ENCODE measurements at regions not wholly inside any gene's neighbourhood (a gene's known extent, or its start where the extent isn't known, plus 50 kb on each side); places are given as distances from the start of the nearest gene placed in this dataset.

DNA sequence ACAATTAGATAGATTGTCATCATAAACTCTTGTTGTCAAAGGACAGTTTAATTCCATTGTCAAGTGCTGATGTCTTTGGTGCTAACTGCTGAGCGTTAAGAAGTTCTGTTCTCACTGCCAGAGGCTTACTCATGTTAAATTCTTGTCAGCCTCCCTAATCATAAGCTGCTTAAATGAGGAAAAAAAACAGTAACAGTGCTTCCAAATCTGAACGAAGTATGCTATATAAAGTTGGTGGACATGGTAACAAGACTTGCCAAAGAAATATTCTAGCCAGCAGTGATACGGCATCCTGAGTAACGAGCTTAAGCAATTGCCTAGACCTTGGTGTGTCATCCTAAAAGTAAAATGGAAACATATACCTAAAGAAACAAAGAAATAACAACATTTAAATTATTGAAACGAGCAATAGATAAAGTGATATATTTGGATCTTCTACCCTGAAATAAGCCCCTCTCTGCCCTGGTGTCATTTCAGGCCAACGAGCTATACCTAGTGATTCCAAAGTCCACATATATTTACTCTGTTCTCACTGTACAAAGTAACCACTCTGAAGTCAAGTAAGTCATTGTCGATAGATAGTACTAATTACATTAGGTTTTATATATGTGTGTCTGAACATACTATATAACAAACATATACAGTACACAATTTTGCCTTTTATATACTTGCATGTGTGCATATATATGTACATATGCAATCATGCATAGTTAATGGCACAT lies 339.7 kb upstream of the HS3ST1 start:
- Histone ChIP-seq H3K9me3 (ENCODE audit: low read length) (peaks cover 29% of the 10 kb centered on the region), H3K36me3 (replicated peaks in 1 of 2; ENCODE audit: control insufficient read depth in 1 of 2, insufficient read depth in 2 of 2, low read length in 2 of 2) (no peaks in the 10 kb centered on the region), H4K20me1 (ENCODE audit: insufficient read depth, low read length) (no peaks in the 10 kb centered on the region), H2AFZ (ENCODE audit: low read length) (no peak overlapping the region), H3K79me2 (ENCODE audit: insufficient read depth, low read length) (no peaks in the 10 kb centered on the region), H3K27ac (ENCODE audit: extremely low read length, insufficient read depth, low read length) (no peak overlapping the region), H3K4me2 (ENCODE audit: low read depth, low read length) (no peak overlapping the region), H3K9ac (ENCODE audit: insufficient read depth, low read depth, low read length) (no peak overlapping the region), H3K4me3 (replicated peaks in 1 of 3; ENCODE audit: insufficient read depth in 1 of 3, low read depth in 2 of 3, low read length in 3 of 3) (no peak overlapping the region), H3K27me3 (ENCODE audit: control insufficient read depth in 1 of 2, insufficient read depth in 2 of 2, low read length in 2 of 2) (no peaks in the 10 kb centered on the region), H3K4me1 (ENCODE audit: insufficient read depth, low read length) (peaks cover 10% of the 10 kb centered on the region)
- intact Hi-C loops (cut with micrococcal nuclease; ENCODE audit: unreplicated experiment) (no loop called here), in situ Hi-C loops (cut with HindIII; ENCODE audit: extremely low pct_ligation_motif_present, low pct_unique_long_range_greater_than_20kb) (loop anchor here (5.0 kb wide), 1 partner anchor 864 kb away; no protein-coding TSS in a partner anchor)
- ATAC-seq (peak; percentile 56; the same call in 2 of the 3 replicates), DNase-seq (ENCODE audit: low spot score) (no peak), FAIRE-seq (no peak)
- peak; percentile 40; the same call in 1 of the 2 replicates for TF ChIP-seq THRA (CRISPR knock-in tag; IDR thresholded peaks at IDR 0.05; ENCODE audit: borderline replicate concordance)
- no peak for TF ChIP-seq ZBTB38 (CRISPR knock-in tag; IDR thresholded peaks at IDR 0.05)
- 0 out of 2 replicates have a peak, but pooled peaks have one; percentile 10 for TF ChIP-seq RXRB (CRISPR knock-in tag; IDR thresholded peaks at IDR 0.05; ENCODE audit: borderline replicate concordance)
- CTCF ChIA-PET (ENCODE audit: low intra/inter-chr PET ratio, low total read pairs), result no interaction called here
- no TSS peak for BruUV-seq (replicated peaks)
- POLR2A ChIA-PET, result no interaction called here
- WGBS (ENCODE audit: low lambda C conversion rate), result 19% methylated on average over 7 of the region's 7 CpGs

GRCh38 chr4:11765849-11766453 lies 337.3 kb upstream of the HS3ST1 start:
- Histone ChIP-seq H2AFZ (ENCODE audit: low read length) (no peak overlapping the region), H3K79me2 (ENCODE audit: insufficient read depth, low read length) (no peaks in the 10 kb centered on the region), H3K36me3 (replicated peaks in 1 of 2; ENCODE audit: control insufficient read depth in 1 of 2, insufficient read depth in 2 of 2, low read length in 2 of 2) (no peaks in the 10 kb centered on the region), H3K4me1 (ENCODE audit: insufficient read depth, low read length) (peaks cover 10% of the 10 kb centered on the region), H4K20me1 (ENCODE audit: insufficient read depth, low read length) (no peaks in the 10 kb centered on the region), H3K27ac (ENCODE audit: extremely low read length, insufficient read depth, low read length) (no peak overlapping the region), H3K4me3 (replicated peaks in 1 of 3; ENCODE audit: insufficient read depth in 1 of 3, low read depth in 2 of 3, low read length in 3 of 3) (no peak overlapping the region), H3K9me3 (ENCODE audit: low read length) (peaks cover 12% of the 10 kb centered on the region), H3K4me2 (ENCODE audit: low read depth, low read length) (no peak overlapping the region), H3K27me3 (ENCODE audit: control insufficient read depth in 1 of 2, insufficient read depth in 2 of 2, low read length in 2 of 2) (no peaks in the 10 kb centered on the region), H3K9ac (ENCODE audit: insufficient read depth, low read depth, low read length) (no peak overlapping the region)
- no TSS peak for BruUV-seq (replicated peaks)
- intact Hi-C loops (cut with micrococcal nuclease; ENCODE audit: unreplicated experiment), result loop anchor here (1.0 kb wide), 1 partner anchor 867 kb away; no protein-coding TSS in a partner anchor
- POLR2A ChIA-PET, result no interaction called here
- CTCF ChIA-PET (ENCODE audit: low intra/inter-chr PET ratio, low total read pairs), result interaction anchor here (2.2 kb wide), 1 partner anchor 867 kb away, joined by 8 read pairs; no protein-coding TSS in a partner anchor
- in situ Hi-C loops (cut with HindIII; ENCODE audit: extremely low pct_ligation_motif_present, low pct_unique_long_range_greater_than_20kb), result loop anchor here (5.0 kb wide), 1 partner anchor 866 kb away; no protein-coding TSS in a partner anchor
- ATAC-seq (peak; percentile 67), FAIRE-seq (peak; percentile 60), DNase-seq (ENCODE audit: low spot score) (peak; percentile 15)
- 24% methylated on average over 4 of the region's 4 CpGs for WGBS (ENCODE audit: low lambda C conversion rate)
- TF ChIP-seq STAG1 (CRISPR knock-in tag; IDR thresholded peaks at IDR 0.05) (peak; percentile 47), AGO2 (optimal IDR thresholded peaks at IDR 0.05; ENCODE audit: low read depth, low read length) (no peak), ZNF430 (CRISPR knock-in tag; IDR thresholded peaks at IDR 0.05) (no peak), CTCF (CRISPR knock-in tag; IDR thresholded peaks at IDR 0.05) (peak; percentile 49), ZNF713 (CRISPR knock-in tag; IDR thresholded peaks at IDR 0.05) (no peak), ASH2L (IDR thresholded peaks at IDR 0.05; ENCODE audit: insufficient read length, low read depth, low read length) (no peak), SMC3 (IDR thresholded peaks at IDR 0.05; ENCODE audit: low read length) (peak; percentile 60), KDM6A (CRISPR knock-in tag; IDR thresholded peaks at IDR 0.05; ENCODE audit: low read depth) (no peak)

Data from HepG2 (cell line).